ENCODE measurements at regions not wholly inside any gene's neighbourhood (a gene's known extent, or its start where the extent isn't known, plus 50 kb on each side); places are given as distances from the start of the nearest gene placed in this dataset.

DNA sequence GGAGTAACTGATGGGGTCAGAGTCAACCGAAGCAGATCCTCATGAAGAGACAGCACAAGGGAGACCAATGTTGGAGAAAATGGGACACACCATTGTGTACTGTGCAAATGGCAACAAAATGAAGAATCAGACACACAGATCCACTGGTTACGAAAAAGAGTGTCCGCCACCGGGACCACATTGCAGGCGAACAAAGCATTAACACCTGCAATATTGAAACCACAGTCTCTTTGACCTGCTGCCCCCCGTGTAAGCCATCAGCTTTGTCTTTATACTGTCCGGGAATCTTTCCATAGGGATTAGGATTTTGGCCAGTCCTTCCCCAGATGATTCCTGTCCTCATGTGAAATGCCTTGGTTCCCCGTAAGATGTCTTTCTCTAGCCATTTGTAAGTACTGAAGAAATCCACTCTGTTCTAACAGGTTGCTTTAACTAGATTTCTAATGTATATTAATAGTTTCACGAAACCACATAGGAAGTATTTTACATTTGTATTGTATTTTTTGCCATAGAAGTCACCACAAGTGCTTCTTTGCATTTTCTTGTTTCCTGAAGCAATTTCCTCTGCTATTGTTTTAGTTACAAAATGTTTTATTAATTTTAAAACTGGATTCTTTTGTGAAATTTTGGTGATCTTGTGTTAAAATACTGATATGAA is 140.8 kb upstream of the NFE2L3 start:
- TF ChIP-seq RAD21 (IDR thresholded peaks at IDR 0.05; ENCODE audit: low read depth): no peak
- TF ChIP-seq, protein P1, sequence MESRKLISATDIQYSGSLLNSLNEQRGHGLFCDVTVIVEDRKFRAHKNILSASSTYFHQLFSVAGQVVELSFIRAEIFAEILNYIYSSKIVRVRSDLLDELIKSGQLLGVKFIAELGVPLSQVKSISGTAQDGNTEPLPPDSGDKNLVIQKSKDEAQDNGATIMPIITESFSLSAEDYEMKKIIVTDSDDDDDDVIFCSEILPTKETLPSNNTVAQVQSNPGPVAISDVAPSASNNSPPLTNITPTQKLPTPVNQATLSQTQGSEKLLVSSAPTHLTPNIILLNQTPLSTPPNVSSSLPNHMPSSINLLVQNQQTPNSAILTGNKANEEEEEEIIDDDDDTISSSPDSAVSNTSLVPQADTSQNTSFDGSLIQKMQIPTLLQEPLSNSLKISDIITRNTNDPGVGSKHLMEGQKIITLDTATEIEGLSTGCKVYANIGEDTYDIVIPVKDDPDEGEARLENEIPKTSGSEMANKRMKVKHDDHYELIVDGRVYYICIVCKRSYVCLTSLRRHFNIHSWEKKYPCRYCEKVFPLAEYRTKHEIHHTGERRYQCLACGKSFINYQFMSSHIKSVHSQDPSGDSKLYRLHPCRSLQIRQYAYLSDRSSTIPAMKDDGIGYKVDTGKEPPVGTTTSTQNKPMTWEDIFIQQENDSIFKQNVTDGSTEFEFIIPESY (IDR thresholded peaks at IDR 0.05; ENCODE audit: extremely low read depth, insufficient replicate concordance, low read length): no peak
- TF ChIP-seq, protein P2, sequence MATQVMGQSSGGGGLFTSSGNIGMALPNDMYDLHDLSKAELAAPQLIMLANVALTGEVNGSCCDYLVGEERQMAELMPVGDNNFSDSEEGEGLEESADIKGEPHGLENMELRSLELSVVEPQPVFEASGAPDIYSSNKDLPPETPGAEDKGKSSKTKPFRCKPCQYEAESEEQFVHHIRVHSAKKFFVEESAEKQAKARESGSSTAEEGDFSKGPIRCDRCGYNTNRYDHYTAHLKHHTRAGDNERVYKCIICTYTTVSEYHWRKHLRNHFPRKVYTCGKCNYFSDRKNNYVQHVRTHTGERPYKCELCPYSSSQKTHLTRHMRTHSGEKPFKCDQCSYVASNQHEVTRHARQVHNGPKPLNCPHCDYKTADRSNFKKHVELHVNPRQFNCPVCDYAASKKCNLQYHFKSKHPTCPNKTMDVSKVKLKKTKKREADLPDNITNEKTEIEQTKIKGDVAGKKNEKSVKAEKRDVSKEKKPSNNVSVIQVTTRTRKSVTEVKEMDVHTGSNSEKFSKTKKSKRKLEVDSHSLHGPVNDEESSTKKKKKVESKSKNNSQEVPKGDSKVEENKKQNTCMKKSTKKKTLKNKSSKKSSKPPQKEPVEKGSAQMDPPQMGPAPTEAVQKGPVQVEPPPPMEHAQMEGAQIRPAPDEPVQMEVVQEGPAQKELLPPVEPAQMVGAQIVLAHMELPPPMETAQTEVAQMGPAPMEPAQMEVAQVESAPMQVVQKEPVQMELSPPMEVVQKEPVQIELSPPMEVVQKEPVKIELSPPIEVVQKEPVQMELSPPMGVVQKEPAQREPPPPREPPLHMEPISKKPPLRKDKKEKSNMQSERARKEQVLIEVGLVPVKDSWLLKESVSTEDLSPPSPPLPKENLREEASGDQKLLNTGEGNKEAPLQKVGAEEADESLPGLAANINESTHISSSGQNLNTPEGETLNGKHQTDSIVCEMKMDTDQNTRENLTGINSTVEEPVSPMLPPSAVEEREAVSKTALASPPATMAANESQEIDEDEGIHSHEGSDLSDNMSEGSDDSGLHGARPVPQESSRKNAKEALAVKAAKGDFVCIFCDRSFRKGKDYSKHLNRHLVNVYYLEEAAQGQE (IDR thresholded peaks at IDR 0.05; ENCODE audit: low read depth): no peak
- TF ChIP-seq, protein P3, sequence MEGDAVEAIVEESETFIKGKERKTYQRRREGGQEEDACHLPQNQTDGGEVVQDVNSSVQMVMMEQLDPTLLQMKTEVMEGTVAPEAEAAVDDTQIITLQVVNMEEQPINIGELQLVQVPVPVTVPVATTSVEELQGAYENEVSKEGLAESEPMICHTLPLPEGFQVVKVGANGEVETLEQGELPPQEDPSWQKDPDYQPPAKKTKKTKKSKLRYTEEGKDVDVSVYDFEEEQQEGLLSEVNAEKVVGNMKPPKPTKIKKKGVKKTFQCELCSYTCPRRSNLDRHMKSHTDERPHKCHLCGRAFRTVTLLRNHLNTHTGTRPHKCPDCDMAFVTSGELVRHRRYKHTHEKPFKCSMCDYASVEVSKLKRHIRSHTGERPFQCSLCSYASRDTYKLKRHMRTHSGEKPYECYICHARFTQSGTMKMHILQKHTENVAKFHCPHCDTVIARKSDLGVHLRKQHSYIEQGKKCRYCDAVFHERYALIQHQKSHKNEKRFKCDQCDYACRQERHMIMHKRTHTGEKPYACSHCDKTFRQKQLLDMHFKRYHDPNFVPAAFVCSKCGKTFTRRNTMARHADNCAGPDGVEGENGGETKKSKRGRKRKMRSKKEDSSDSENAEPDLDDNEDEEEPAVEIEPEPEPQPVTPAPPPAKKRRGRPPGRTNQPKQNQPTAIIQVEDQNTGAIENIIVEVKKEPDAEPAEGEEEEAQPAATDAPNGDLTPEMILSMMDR (IDR thresholded peaks at IDR 0.05 in 2 of 3, conservative IDR thresholded peaks at IDR 0.05 in 1 of 3; ENCODE audit: borderline replicate concordance in 1 of 3, insufficient read depth in 1 of 3, low read depth in 2 of 3, low read length in 2 of 3): no peak
- no peak for TF ChIP-seq SP1 (IDR thresholded peaks at IDR 0.05; ENCODE audit: low read depth)
- TF ChIP-seq, protein P4, sequence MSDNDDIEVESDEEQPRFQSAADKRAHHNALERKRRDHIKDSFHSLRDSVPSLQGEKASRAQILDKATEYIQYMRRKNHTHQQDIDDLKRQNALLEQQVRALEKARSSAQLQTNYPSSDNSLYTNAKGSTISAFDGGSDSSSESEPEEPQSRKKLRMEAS (IDR thresholded peaks at IDR 0.05): no peak
- TF ChIP-seq JUND (IDR thresholded peaks at IDR 0.05): no peak
- TF ChIP-seq EZH2 (IDR thresholded peaks at IDR 0.05): no peak
- no peak for TF ChIP-seq EZH2phosphoT487 (IDR thresholded peaks at IDR 0.05; ENCODE audit: borderline replicate concordance)
- TF ChIP-seq, protein P5, sequence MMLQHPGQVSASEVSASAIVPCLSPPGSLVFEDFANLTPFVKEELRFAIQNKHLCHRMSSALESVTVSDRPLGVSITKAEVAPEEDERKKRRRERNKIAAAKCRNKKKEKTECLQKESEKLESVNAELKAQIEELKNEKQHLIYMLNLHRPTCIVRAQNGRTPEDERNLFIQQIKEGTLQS (IDR thresholded peaks at IDR 0.05): no peak

All from HCT116 (cell line).